ENCODE measurements at regions not wholly inside any gene's neighbourhood (a gene's known extent, or its start where the extent isn't known, plus 50 kb on each side); places are given as distances from the start of the nearest gene placed in this dataset.

DNA sequence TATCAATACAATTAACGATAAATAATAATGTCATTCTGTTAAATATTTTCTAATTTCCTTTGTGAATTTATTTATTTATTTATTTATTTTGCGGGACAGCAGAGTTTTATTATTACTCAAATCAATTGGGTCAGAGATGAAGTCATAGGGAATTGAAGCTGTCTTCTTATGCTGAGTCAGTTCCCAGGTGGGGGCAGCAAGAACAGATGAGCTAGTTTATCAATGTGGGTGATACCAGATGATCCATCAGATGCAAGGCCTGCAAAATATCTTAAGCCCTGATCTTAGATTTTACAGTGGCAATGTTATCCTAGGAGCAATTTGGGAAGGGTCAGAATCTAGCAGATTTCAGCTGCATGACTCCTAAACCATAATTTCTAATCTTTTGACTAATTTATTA, 1050.3 kb downstream of the OTOL1 start:
- POLR2A ChIA-PET = no interaction called here
- Histone ChIP-seq H3K9me3 (ENCODE audit: low read length) (no peaks in the 10 kb centered on the region), H4K20me1 (ENCODE audit: insufficient read depth, low read length) (no peaks in the 10 kb centered on the region), H3K9me2 (ENCODE audit: insufficient read depth, low read length) (no peaks in the 10 kb centered on the region), H3K79me2 (ENCODE audit: insufficient read depth, low read depth, low read length) (no peaks in the 10 kb centered on the region), H2AFZ (ENCODE audit: low read length) (no peak overlapping the region), H3K36me3 (ENCODE audit: insufficient read depth, low read length) (no peaks in the 10 kb centered on the region), H3K4me3 (ENCODE audit: low read depth, low read length, poor library complexity, severe bottlenecking) (no peak overlapping the region), H3K4me1 (ENCODE audit: insufficient read depth, low read length, poor library complexity, severe bottlenecking) (no peaks in the 10 kb centered on the region), H3K27ac (ENCODE audit: low read depth, low read length, poor library complexity, severe bottlenecking) (no peak overlapping the region), H3K4me2 (ENCODE audit: low read length) (no peak overlapping the region)
- CTCF ChIA-PET (ENCODE audit: unreplicated experiment) = no interaction called here
- no TSS peak for BruUV-seq (replicated peaks)
- no peak for TF ChIP-seq EZH2phosphoT487 (IDR thresholded peaks at IDR 0.05; ENCODE audit: borderline replicate concordance, low read depth, low read length)
- TF ChIP-seq, protein P1, sequence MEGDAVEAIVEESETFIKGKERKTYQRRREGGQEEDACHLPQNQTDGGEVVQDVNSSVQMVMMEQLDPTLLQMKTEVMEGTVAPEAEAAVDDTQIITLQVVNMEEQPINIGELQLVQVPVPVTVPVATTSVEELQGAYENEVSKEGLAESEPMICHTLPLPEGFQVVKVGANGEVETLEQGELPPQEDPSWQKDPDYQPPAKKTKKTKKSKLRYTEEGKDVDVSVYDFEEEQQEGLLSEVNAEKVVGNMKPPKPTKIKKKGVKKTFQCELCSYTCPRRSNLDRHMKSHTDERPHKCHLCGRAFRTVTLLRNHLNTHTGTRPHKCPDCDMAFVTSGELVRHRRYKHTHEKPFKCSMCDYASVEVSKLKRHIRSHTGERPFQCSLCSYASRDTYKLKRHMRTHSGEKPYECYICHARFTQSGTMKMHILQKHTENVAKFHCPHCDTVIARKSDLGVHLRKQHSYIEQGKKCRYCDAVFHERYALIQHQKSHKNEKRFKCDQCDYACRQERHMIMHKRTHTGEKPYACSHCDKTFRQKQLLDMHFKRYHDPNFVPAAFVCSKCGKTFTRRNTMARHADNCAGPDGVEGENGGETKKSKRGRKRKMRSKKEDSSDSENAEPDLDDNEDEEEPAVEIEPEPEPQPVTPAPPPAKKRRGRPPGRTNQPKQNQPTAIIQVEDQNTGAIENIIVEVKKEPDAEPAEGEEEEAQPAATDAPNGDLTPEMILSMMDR (conservative IDR thresholded peaks at IDR 0.05; ENCODE audit: low read length) = no peak
- intact Hi-C loops (cut with micrococcal nuclease; ENCODE audit: unreplicated experiment) = no loop called here
- DNase-seq (ENCODE audit: low spot score) = no peak

DNA sequence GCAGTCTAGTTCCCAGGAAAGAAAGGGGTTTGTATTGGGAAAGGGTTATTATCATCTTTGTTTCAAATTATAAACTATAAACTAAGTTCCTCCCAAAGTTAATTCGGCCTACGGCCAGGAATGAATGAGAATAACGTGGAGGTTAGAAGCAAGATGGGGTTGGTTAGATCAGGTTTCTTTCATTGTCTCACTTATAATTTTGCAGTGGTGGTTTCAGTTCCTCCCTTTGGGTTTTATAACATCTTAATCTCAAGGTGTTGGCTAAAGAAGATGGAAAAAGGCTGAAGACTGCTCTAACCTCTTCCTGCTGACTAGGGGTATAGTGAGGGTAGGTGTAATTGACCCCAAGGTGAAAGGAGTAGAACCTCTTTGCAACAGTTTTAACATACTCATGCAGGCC, 1050.7 kb downstream of the OTOL1 start:
- Histone ChIP-seq H3K36me3 (ENCODE audit: insufficient read depth, low read length) (no peaks in the 10 kb centered on the region), H3K9me2 (ENCODE audit: insufficient read depth, low read length) (no peaks in the 10 kb centered on the region), H2AFZ (ENCODE audit: low read length) (no peak overlapping the region), H3K4me1 (ENCODE audit: insufficient read depth, low read length, poor library complexity, severe bottlenecking) (no peaks in the 10 kb centered on the region), H4K20me1 (ENCODE audit: insufficient read depth, low read length) (no peaks in the 10 kb centered on the region), H3K27ac (ENCODE audit: low read depth, low read length, poor library complexity, severe bottlenecking) (no peak overlapping the region), H3K79me2 (ENCODE audit: insufficient read depth, low read depth, low read length) (no peaks in the 10 kb centered on the region), H3K4me3 (ENCODE audit: low read depth, low read length, poor library complexity, severe bottlenecking) (no peak overlapping the region), H3K9me3 (ENCODE audit: low read length) (no peaks in the 10 kb centered on the region), H3K4me2 (ENCODE audit: low read length) (no peak overlapping the region)
- no peak for TF ChIP-seq EZH2phosphoT487 (IDR thresholded peaks at IDR 0.05; ENCODE audit: borderline replicate concordance, low read depth, low read length)
- TF ChIP-seq, protein P1 (conservative IDR thresholded peaks at IDR 0.05; ENCODE audit: low read length) = no peak
- no TSS peak for BruUV-seq (replicated peaks)
- ChIA-PET POLR2A (no interaction called here), CTCF (ENCODE audit: unreplicated experiment) (no interaction called here)
- no peak for DNase-seq (ENCODE audit: low spot score)
- intact Hi-C loops (cut with micrococcal nuclease; ENCODE audit: unreplicated experiment) = no loop called here

DNA sequence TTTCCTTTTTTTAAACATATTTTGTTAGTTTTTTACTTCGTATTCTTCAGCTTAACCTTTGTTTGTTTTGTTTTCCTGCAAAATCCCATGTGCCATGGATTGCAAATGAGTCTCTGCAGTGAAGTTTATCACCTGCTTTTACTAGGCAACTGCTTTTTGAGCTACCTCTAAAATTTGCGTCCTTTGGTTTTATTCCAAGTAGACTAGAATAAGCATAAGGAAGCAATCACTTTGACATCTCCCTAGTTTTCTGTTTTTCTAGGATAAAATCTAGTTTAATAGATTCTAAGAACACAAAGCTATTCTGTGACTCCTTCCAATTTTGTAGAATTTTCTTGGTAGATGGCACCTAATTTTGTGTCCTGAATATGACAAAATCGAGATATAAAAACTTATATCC, 1059.2 kb downstream of the OTOL1 start:
- ChIA-PET CTCF (ENCODE audit: unreplicated experiment) (no interaction called here), POLR2A (no interaction called here)
- H3K27ac ChIP-seq (ENCODE audit: low read depth, low read length, poor library complexity, severe bottlenecking) = no peak overlapping the region
- H3K36me3 ChIP-seq (ENCODE audit: insufficient read depth, low read length) = no peaks in the 10 kb centered on the region
- H3K4me2 ChIP-seq (ENCODE audit: low read length) = no peak overlapping the region
- H3K79me2 ChIP-seq (ENCODE audit: insufficient read depth, low read depth, low read length) = no peaks in the 10 kb centered on the region
- no peaks in the 10 kb centered on the region for H4K20me1 ChIP-seq (ENCODE audit: insufficient read depth, low read length)
- H3K4me1 ChIP-seq (ENCODE audit: insufficient read depth, low read length, poor library complexity, severe bottlenecking) = no peaks in the 10 kb centered on the region
- intact Hi-C loops (cut with micrococcal nuclease; ENCODE audit: unreplicated experiment) = no loop called here
- H3K9me2 ChIP-seq (ENCODE audit: insufficient read depth, low read length) = no peaks in the 10 kb centered on the region
- no peak for TF ChIP-seq EZH2phosphoT487 (IDR thresholded peaks at IDR 0.05; ENCODE audit: borderline replicate concordance, low read depth, low read length)
- TF ChIP-seq, protein P1 (conservative IDR thresholded peaks at IDR 0.05; ENCODE audit: low read length) = no peak
- DNase-seq (ENCODE audit: low spot score) = no peak
- no peak overlapping the region for H2AFZ ChIP-seq (ENCODE audit: low read length)
- no peaks in the 10 kb centered on the region for H3K9me3 ChIP-seq (ENCODE audit: low read length)
- BruUV-seq (replicated peaks) = no TSS peak
- H3K4me3 ChIP-seq (ENCODE audit: low read depth, low read length, poor library complexity, severe bottlenecking) = no peak overlapping the region

Measured in OCI-LY7 (cell line).